HG02588 (cell line): ENCODE measurements at regions not wholly inside any gene's neighbourhood (a gene's known extent, or its start where the extent isn't known, plus 50 kb on each side); places are given as distances from the start of the nearest gene placed in this dataset.
"Not testable (repeated sequence)": the region's sequence is repeated elsewhere in the genome, so short reads cannot be mapped to it uniquely, and the experiment has no call there.

ENCODE experiments used
- ATAC-seq: cut with Tn5 transposase; IDR thresholded peaks from one replicate; pipeline ENCODE4 v1.9.1; 2021; ENCODE audit warnings: mild to moderate bottlenecking, moderate library complexity; ENCODE audit not compliant: unreplicated experiment

DNA sequence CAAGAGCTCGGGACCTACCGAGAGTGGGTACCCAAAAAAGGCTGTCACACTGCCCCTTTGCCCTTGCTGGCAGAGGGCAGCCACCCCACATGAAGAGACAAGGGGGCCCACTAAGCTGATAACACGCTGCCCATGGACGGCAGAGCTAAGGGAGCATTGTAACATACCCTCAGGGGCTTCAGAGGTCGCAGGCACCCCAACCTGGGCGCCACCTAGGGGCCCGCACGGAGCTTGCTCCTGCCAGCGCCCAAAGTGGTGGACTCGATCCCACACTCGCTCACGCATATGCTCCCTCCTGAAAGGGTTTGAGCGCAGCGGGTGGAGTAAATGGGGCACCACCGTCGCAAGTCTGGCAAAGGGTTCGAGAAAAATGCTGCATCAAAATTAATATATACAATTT lies 975.4 kb downstream of the ZPLD1 start:
- no peak for ATAC-seq

DNA sequence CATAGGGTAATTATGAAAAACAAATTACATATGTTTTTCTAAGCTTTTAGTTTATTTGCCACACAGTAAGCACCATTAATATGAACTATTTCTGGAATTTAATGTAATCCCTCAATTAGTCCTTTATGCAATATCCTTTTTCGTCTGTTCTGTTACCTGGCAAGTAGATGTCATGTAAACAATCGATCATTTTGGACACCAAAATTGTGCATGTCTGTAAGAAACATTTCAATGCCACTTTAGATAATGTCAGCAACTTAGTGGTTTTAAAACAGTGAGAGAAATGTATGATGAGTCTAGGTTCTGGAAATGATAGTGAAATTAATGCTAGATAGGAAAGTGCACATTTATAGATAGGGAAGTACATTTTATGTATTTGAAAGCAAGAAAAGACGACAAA lies 986.6 kb downstream of the ZPLD1 start:
- ATAC-seq = no peak

DNA sequence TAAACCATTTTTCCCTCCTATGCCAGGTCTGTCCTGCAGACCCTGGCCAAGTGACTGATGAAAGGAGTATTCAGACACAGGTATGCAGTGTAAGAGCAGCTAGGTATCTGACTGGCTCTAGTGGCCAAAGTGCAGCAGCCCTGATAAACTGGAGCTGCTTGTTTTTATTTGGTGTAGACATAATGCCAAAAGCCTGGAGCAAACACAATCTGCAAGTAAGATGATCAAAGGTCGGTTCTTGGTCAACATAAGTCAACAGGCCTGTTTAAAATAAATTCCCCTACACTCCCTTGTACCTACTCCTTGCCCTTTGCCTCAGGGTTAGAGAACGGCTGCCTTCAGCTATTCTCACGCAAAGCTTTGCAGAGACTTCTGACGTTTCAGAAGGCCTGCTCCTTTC lies 1003.1 kb downstream of the ZPLD1 start:
- no peak for ATAC-seq

DNA sequence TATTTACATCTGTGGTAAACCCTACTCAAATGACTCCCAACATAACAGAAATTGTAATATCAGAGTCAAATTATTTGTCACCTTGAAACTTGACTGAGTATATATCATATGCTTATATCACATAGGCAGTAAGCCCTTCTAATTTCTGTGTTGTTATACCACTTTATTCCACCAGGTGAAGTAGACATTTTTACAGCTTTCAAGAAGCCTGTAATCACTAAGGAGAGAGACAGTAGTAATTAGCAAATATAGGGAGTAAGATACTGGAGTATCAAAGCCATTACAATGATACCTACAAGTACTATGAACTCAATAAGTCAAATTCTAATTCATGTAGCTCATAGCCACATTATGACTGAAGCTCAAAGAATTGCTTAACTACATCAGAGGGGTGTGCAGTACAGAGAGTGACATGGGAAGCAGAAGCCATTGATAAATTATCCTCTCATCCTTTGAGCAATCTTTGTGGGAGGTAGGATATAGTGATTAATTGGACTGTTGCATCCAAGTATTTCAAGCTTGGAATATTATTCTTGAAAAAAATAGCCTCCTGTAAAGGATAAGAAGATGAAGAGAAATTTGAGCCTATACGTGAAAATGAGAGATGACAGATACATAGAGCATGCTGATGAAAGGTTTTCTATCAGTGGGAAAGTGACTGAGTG lies 1005.9 kb downstream of the ZPLD1 start:
- peak; percentile 63 for ATAC-seq

DNA sequence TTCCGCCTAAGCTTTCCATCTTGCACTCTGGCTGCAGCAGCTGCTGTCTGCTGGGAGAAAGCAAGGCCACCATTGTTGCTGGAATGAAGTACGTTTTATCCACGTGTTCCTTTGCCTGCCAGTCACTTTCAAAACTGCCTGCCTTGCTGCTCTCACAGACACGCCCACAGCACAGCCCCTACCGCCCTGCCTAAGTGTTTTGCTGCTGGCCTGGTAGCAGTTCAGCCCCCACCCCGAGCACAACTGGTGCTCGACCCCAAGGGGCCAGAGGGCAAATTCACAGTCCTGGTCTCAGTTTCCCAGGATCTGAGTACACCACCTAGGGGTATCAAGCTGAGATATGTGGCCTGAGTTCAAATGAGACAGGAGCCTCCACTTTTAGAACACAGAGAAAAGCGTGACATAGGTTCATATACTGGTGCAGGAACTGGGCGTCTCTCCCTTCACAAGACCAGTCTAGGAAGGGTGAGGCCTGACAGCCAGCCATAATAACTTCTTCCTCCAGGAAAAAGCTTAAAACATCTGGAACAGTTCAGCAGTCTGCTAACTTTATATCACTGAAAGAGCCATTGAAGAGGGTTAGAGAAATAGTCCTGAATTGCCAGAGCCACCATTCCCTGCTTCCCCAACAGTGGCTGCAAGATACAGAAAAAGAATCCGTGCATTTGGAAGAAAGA lies 1012.3 kb downstream of the ZPLD1 start:
- no peak for ATAC-seq

DNA sequence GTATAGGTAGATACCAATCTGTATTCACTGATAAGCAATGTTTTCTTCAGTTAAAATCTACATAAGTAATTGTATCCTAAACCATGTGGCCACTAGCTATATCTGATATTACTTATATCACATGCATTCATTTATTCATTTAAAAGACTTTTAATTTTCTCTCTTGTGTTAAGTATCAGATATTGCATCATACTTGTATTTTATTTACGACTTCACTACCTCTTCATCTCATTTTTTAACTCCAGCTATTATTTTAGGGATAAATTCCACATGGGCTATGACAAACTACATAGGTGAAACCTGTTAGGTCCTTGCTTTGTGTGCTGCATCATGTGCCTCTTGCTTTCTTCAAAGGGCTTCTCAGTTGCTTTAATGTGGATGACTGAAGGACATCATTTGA lies 1018.3 kb downstream of the ZPLD1 start:
- no peak for ATAC-seq

DNA sequence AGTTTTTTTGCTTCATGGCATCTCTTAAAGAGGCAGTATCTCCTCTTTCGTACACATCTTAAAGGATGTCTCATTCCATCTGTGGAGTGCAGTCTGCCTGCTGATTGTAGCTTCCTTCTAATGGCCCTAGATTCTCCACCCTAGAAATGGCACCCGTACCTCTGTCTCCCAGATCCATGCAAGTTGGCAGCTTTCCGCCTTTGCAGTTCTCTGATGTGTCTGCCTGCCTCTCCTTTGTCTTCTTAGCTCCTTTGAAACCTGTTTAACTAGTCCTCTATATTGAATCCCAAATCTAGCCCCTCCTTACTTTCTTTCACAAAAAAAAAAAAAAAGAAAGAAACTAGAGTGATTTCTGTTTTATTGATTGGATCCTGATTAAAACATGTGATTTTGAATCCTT lies 1025.0 kb downstream of the ZPLD1 start:
- no peak for ATAC-seq

DNA sequence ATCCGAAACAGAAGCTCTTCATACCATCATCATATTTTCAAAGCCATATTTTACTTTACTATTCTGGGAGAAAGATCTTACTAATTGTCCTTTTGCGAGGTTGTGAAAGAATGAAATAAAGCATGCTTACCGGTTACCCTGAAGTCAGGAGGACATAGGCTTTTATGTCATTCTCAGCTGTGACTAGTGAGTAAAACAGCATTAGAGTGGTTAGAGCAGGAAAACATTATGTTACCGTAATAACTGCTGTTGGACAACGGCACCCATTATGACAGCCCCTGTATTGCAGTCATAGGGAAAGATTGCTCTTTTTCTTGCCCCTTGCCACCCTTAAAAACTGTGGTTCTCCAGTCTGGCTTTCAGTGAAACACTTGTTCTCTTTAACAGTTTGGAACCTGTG lies 1035.7 kb downstream of the ZPLD1 start:
- ATAC-seq = no peak

DNA sequence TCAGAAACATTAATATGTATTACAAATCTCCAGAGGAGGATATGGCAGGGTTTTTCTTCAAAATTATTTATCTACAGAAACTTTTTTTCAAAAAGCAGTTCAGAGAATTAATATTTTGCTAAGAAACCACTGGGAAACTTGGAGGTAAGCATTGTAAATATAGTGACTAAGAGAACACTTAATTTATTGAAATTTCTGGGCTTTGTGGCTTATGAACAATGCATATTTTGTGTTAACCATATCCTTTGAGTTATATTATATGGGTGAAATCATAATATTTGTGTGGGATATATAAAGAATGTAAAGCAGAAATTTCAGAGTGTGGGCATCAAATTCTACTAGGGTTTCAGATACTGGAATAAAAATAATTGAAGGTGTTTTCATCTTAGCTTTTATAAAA lies 1059.2 kb downstream of the ZPLD1 start:
- ATAC-seq = no peak

DNA sequence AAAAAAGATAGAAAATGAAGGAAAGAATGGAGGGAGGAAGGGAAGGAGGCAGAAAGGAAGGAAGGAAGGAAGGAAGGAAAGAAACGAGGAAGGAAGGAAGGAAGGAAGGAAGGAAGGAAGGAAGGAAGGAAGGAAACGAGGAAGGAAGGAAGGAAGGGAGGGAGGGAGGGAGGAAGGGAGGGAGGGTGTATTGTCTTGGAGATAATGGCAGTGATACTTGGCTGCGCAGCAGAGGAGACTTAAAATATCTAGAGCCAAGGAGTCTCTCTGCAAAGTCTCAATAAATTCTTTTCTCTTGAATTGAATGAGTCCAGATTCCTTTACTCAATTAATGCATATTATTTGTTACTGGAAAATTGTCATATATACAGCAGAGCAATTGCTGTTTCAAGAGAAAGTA lies 1059.7 kb downstream of the ZPLD1 start:
- no peak for ATAC-seq

DNA sequence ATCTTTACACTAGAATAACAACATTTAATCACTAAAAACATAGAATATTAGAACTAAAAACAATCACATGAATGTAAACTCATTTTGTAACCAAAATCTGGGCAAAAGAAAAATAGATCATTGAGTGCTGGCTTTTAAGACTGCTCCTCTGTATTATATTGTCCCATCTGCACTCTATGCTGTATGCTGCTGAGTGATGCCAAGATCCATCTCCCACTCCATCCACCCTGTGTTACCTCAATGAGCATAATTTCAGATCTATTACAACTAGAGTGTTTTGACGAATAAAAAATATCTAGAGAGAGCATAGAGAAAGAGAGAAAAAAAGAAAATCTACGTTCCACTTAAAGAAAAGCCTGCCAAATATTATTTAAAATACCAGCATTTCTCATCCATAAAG lies 1060.4 kb downstream of the ZPLD1 start:
- no peak for ATAC-seq

DNA sequence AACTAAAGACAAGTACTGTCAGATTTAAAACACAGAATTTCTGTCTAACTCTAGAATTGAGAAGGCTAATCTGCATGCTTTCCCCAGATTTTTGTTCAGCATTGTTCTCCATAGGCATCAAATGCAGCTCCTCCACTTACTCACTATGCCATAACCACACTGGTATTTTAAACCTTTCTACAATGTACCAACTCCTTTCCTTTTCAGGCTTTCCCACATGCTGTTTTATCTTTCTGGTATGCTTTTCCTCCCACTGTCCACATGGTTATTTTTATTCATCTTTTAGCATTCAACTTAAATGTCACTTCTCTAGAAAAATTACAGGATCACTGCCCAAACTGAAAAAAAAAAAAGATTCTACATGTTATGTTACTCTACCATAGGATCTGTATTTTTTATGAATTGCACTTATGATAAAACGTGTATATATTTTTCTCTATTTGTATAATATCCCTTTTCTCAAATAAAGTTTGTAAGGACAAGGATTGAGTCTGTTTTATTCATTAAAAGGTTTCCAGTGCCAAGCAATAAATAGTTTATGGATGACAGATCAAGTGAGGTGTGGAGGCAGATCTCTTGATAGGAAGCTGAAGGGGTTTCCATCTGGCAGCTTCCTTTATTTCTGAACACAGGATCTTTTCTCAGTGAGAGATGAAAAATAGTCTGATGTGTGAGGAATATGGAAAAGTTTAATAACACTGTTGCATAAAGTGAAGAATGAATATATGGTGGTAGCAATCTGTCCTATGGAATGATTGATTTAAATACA lies 1064.5 kb downstream of the ZPLD1 start:
- no peak for ATAC-seq

DNA sequence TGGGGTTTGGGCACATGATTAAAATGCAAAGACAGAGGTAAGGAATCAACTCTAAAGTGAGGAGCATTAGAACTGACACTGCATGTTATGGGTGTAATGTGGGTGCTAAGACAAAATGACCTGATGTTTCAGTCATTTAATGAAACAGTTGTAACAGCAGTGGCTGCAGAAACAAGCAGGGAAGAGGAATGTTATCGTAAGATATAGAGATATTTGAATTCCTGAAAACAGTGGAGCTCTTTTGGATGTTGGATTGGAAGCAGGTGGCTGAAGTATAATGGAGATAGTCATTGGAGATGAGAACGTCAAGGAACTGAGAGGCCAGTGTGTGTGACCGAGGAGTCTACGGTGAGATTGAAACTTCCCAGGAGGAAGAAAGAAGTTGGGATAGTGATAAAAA lies 1065.2 kb downstream of the ZPLD1 start:
- ATAC-seq = no peak

DNA sequence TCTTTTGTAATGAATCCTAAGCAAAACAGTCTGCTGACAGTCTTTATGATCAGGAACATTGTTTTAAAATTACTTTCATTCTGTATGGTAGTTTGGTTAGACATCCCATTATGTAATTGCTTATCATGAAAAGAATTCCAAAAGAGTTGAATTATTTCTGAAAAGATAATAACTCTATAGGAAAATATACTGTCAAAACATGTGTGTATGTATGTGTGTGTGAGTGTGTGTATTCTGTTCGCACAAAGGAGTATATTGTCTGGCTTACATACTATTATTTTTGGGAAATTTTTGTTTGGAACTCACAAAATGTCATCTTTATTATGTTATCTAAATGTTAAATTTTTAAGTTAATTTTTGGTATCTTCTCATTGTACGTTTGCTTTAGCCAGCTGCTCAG lies 1075.9 kb downstream of the ZPLD1 start:
- ATAC-seq = no peak

DNA sequence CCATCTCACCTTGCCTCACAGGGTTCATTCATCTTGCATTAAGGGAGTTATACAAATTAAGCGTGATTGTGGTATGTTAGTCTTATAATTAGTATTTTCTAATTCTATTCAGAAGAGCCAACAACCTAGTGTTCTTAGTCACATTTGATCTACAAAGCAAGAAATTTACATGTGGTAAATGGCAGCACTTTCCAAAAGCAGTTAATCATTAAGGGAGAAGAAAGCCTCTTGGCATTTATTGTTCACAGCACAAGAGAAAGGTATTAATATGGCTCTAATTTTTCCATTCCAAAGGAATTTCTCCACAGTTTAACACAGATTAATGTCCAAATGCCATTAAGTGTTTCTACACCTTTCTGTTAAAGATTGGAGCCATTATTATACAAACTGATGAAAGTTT lies 1077.1 kb downstream of the ZPLD1 start:
- ATAC-seq = no peak

DNA sequence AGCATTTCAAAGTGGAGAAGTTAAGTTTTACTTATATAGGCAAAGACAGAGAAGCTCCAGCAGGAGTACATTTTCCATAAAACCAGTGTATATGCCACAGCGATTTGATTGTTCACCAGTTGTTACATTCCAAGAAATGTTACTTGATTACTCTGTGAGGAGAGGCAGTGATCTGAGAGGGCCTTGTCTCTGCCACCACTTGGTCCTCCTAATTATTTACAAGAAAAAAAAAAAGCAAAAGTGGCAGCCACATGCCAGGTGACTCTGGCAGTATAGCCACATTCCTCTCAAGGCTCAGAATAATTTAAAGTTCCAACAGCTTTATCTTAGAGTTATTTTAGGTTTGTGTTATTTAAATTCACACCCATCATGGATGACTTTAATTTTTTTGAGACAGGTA lies 1077.8 kb downstream of the ZPLD1 start:
- no peak for ATAC-seq

DNA sequence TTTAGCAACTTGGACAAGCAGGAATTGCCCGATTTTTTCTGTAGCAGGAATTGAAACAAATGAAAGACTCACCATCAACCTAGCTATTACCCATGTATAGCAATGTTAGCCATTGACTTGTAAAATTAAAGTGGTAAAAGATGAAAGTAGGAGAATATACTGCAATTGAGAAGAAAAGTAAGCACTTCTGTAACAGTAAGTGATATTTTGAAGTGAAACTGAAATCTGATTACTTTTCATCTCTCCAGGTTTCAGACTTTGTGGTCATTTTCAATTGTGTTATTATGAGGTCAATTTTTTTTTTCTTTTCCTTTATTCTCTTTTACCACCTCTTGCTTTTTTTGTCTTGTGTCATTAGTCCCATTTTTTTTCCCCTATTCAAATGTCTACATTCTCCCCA lies 1078.2 kb downstream of the ZPLD1 start:
- no peak for ATAC-seq

DNA sequence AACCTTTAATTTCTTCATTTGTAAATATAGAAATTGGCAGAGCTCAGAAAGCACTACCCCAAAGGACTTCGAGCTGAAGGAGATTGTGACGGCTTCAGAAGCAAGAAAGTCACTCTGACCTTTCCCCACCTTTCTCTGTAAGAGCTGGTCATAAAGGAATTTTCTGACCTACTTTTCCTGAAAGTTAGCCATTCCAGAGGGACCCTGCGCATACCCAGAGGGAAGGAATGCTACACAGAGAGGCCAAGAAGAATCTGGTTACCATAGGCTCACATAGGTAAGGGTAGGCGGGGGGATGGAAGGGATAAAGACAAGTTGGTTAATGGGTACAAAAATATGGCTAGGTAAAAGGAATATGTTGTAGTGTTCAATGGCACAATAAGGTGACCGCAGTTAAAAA lies 1080.3 kb downstream of the ZPLD1 start:
- ATAC-seq = no peak

DNA sequence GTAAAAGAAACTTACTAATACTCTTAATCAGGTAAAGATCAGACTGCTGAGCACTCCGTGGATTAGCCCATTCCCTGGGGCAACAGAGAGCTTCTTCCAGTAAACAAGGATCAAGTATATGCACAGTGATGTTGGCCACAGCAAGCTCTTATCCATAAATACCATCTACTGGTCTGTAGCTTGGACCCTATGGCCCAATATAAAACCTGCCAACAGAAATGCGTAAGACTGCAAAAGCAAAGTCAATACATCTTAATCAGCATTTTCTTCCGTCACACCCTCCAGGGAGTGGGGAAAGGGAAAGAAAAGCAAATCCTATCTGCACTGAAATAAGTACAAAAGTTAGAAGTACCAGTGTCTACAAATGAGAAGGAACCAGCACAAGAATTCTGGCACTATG lies 1082.1 kb downstream of the ZPLD1 start:
- no peak for ATAC-seq

DNA sequence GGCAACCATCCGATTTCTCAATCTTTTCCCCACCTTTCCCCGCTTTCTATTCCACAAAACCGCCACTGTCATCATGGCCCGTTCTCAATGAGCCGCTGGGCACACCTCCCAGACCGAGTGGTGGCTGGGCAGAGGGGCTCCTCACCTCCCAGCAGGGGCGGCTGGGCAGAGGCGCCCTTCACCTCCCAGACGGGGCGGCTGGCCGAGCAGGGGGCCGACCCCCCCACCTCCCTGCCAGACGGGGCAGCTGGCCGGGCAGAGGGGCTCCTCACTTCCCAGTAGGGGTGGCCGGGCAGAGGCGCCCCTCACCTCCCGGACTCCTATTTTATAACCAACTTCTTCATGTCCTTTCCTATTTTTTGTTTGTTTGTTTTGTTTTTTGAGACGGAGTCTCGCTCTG lies 1096.5 kb downstream of the ZPLD1 start:
- ATAC-seq = not testable (repeated sequence)

DNA sequence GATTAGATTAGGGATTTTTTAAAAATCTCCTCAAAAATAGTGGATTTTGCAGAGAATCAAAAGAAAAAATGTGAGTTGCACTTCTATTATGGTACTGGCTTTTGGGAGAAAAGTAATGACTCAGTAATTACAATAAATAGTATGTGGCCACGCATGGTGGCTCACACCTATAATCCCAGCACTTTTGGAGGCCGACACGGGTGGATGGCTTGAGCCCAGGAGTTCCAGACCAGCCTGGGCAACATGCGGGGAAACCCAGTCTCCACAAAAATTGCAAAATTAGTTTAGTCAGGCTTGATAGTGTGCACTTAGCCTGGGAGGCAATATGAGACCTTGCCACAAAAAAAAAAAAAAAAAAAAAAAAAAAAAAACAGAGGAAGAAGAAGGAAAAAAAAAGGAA lies 1098.2 kb downstream of the ZPLD1 start:
- no peak for ATAC-seq

DNA sequence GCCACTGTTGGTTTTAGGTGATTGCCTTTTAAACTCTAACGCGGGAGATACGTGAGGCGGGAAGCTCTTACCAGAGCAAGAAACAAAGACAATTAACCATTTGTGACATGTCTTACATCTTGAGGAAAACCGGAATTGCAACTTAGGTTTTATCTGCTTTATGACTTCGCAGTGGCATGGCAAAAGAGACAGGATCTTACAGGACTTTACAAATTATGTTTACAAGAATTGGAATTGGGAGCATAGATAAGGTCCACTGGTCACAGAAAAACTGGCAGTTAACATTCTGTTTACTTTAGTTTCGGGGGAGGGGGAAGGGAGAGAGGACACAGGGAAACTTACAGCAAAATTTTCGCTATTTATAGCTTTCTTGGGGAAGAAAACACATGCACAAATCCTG lies 1119.6 kb downstream of the ZPLD1 start:
- ATAC-seq = no peak
